ENCODE measurements at regions not wholly inside any gene's neighbourhood (a gene's known extent, or its start where the extent isn't known, plus 50 kb on each side); places are given as distances from the start of the nearest gene placed in this dataset.

GRCh38 chr5:120354126-120354525 is 110.0 kb upstream of the PRR16 start:
- no peak overlapping the region for H3K9ac ChIP-seq (ENCODE audit: low read length in 3 of 3)
- H3K9me3 ChIP-seq (ENCODE audit: control insufficient read depth in 2 of 3, insufficient read depth in 1 of 3, low read length in 3 of 3), result no peaks in the 10 kb centered on the region
- TF ChIP-seq CTCF (IDR thresholded peaks at IDR 0.05; ENCODE audit: borderline replicate concordance, extremely low read depth, insufficient read depth), result no peak
- FAIRE-seq (no peak), DNase-seq (no peak)
- H3K4me3 ChIP-seq (ENCODE audit: low read length in 3 of 3), result no peak overlapping the region
- H3K27me3 ChIP-seq (ENCODE audit: control insufficient read depth, insufficient read depth, low read length), result no peaks in the 10 kb centered on the region
- H3K27ac ChIP-seq (ENCODE audit: low read depth in 2 of 2, low read length in 2 of 2), result no peak overlapping the region
- H3K36me3 ChIP-seq (ENCODE audit: control insufficient read depth in 2 of 3, insufficient read depth in 3 of 3, low read length in 3 of 3), result no peaks in the 10 kb centered on the region
- intact Hi-C loops (cut with DNase I), result no loop called here
- no peaks in the 10 kb centered on the region for H3K4me1 ChIP-seq (ENCODE audit: control insufficient read depth in 2 of 3, insufficient read depth in 2 of 3, low read depth in 1 of 3, low read length in 3 of 3)

GRCh38 chr5:120358949-120359348 is 105.2 kb upstream of the PRR16 start:
- Histone ChIP-seq H3K27ac (ENCODE audit: low read depth in 2 of 2, low read length in 2 of 2) (no peak overlapping the region), H3K36me3 (ENCODE audit: control insufficient read depth in 2 of 3, insufficient read depth in 3 of 3, low read length in 3 of 3) (no peaks in the 10 kb centered on the region), H3K9ac (ENCODE audit: low read length in 3 of 3) (no peak overlapping the region), H3K4me3 (ENCODE audit: low read length in 3 of 3) (no peak overlapping the region), H3K27me3 (ENCODE audit: control insufficient read depth, insufficient read depth, low read length) (no peaks in the 10 kb centered on the region), H3K4me1 (ENCODE audit: control insufficient read depth in 2 of 3, insufficient read depth in 2 of 3, low read depth in 1 of 3, low read length in 3 of 3) (no peaks in the 10 kb centered on the region), H3K9me3 (ENCODE audit: control insufficient read depth in 2 of 3, insufficient read depth in 1 of 3, low read length in 3 of 3) (no peaks in the 10 kb centered on the region)
- FAIRE-seq (no peak), DNase-seq (no peak)
- no peak for TF ChIP-seq CTCF (IDR thresholded peaks at IDR 0.05; ENCODE audit: borderline replicate concordance, extremely low read depth, insufficient read depth)
- intact Hi-C loops (cut with DNase I), result no loop called here

GRCh38 chr5:120361941-120362340 is 102.2 kb upstream of the PRR16 start:
- Histone ChIP-seq H3K36me3 (ENCODE audit: control insufficient read depth in 2 of 3, insufficient read depth in 3 of 3, low read length in 3 of 3) (no peaks in the 10 kb centered on the region), H3K27ac (ENCODE audit: low read depth in 2 of 2, low read length in 2 of 2) (no peak overlapping the region), H3K4me1 (ENCODE audit: control insufficient read depth in 2 of 3, insufficient read depth in 2 of 3, low read depth in 1 of 3, low read length in 3 of 3) (no peaks in the 10 kb centered on the region), H3K9me3 (ENCODE audit: control insufficient read depth in 2 of 3, insufficient read depth in 1 of 3, low read length in 3 of 3) (no peaks in the 10 kb centered on the region), H3K27me3 (ENCODE audit: control insufficient read depth, insufficient read depth, low read length) (no peaks in the 10 kb centered on the region), H3K9ac (ENCODE audit: low read length in 3 of 3) (no peak overlapping the region), H3K4me3 (ENCODE audit: low read length in 3 of 3) (no peak overlapping the region)
- FAIRE-seq (no peak), DNase-seq (no peak)
- intact Hi-C loops (cut with DNase I), result no loop called here
- TF ChIP-seq CTCF (IDR thresholded peaks at IDR 0.05; ENCODE audit: borderline replicate concordance, extremely low read depth, insufficient read depth), result no peak

GRCh38 chr5:120362426-120362825 is 101.7 kb upstream of the PRR16 start:
- H3K36me3 ChIP-seq (ENCODE audit: control insufficient read depth in 2 of 3, insufficient read depth in 3 of 3, low read length in 3 of 3), result no peaks in the 10 kb centered on the region
- intact Hi-C loops (cut with DNase I), result no loop called here
- H3K9ac ChIP-seq (ENCODE audit: low read length in 3 of 3), result no peak overlapping the region
- no peaks in the 10 kb centered on the region for H3K27me3 ChIP-seq (ENCODE audit: control insufficient read depth, insufficient read depth, low read length)
- no peak overlapping the region for H3K27ac ChIP-seq (ENCODE audit: low read depth in 2 of 2, low read length in 2 of 2)
- no peaks in the 10 kb centered on the region for H3K9me3 ChIP-seq (ENCODE audit: control insufficient read depth in 2 of 3, insufficient read depth in 1 of 3, low read length in 3 of 3)
- H3K4me3 ChIP-seq (ENCODE audit: low read length in 3 of 3), result no peak overlapping the region
- FAIRE-seq (no peak), DNase-seq (no peak)
- no peaks in the 10 kb centered on the region for H3K4me1 ChIP-seq (ENCODE audit: control insufficient read depth in 2 of 3, insufficient read depth in 2 of 3, low read depth in 1 of 3, low read length in 3 of 3)
- TF ChIP-seq CTCF (IDR thresholded peaks at IDR 0.05; ENCODE audit: borderline replicate concordance, extremely low read depth, insufficient read depth), result no peak
